ENCODE measurements at regions not wholly inside any gene's neighbourhood (a gene's known extent, or its start where the extent isn't known, plus 50 kb on each side); places are given as distances from the start of the nearest gene placed in this dataset.

DNA sequence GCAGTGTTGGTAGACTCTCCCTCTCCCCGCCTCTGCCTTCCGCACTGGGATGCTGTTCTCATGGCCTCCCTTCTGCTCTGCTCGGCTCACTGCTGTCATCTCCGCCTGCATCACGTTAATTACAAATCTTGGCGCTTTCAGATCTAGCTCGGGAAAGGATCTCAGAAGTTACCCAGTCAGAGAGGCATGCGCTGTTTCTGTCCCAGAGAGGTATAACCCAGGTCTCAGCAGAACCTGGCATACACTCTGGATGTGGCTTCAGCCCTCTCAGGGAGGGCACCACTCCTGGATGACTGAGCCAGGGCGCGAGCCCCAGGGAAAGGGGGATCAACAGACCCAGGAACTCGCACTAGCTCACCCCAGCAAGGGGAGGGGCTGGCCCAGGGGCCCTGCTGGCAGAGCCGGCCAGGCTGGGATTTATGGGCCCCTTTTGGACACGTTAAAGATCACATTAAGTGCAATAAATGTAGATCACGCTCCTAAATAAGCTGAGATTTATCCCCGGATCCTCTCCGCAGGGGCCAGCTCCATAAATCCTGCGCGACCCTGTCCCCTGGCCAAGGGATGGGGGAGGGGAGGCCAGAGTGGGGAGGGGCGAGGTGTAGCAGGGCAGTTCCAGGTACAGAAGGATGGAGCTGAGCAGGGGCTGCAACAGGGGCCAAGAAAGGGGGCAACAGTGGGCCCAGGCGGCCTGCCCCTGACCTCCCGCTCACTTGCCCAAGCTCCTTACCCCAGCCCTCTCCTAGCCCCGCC is 101.3 kb upstream of the ZBTB40 start:
- no peak for DNase-seq (ENCODE audit: low read depth, low spot score)

GRCh38 chr1:22350924-22351767 is 100.5 kb upstream of the ZBTB40 start:
- DNase-seq (ENCODE audit: low read depth, low spot score): no peak

GRCh38 chr1:22351768-22352080 is 99.9 kb upstream of the ZBTB40 start:
- no peak for DNase-seq (ENCODE audit: low read depth, low spot score)

GRCh38 chr1:22352355-22352754 is 99.3 kb upstream of the ZBTB40 start:
- DNase-seq (ENCODE audit: low read depth, low spot score): no peak

GRCh38 chr1:22352896-22353295 is 98.8 kb upstream of the ZBTB40 start:
- no peak for DNase-seq (ENCODE audit: low read depth, low spot score)

DNA sequence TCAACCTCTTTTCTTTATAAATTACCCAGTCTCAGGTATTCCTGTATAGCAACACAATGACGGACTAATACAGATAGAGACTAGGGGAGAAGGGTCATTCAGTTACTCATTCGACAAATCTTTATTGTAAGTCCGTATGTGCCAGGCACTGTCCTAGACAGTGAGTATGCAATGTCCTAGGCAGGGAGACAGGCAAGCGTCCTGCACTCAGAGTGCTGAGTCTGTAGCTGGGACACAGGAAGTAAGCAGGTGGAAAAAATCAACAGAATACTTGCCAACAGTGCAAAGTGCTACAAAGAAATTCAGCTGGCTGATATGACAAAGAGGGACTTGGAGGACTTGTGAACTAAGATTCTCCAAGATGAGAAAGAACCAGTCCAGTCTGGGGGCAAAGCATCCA is 92.2 kb upstream of the ZBTB40 start:
- DNase-seq (ENCODE audit: low read depth, low spot score): no peak

GRCh38 chr1:22362626-22363402 is 88.8 kb upstream of the ZBTB40 start:
- no peak for DNase-seq (ENCODE audit: low read depth, low spot score)

DNA sequence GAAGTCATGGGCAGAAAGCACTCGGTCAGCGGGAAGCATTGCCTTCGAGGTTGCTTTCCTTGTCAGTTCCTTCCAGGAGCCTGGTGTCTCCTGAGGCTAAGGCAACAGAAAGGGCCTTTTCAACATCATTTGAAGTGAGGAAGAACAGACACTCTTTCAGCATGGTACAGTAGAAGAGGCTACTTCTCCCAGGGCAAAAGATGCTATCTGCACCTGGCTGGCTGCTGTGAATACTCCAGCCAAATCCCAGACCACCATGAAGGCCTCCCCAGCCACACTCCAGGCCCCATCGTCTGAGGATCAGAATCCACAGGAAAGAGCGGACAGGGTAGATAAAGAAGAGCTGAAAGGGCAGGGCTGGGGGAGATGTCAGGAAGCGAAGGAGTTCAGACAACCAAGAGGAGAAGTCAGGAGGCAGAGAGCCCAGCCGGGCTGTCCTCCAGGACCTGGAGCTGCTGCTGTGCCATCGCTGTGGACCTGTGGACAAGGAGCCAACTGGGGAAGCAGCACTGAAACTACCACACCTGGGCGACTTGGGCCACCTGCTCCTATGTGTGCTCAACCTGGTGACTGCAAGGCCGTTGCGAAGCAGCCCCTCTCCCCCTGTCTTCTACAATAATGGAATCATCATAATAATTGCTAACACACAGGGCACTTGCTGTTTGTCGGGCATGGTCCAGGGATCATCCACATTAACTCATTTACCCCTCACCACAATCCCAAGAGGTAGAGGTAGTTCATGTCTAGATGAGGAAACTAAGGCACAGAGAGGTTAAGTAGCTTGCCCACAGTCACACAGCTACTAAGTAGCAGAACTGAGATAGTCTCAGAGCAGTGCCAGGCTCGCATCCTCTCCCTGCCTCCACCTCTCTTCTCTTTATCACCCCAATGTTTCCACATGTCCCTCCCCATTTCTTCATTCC is 88.0 kb upstream of the ZBTB40 start:
- no peak for DNase-seq (ENCODE audit: low read depth, low spot score)

DNA sequence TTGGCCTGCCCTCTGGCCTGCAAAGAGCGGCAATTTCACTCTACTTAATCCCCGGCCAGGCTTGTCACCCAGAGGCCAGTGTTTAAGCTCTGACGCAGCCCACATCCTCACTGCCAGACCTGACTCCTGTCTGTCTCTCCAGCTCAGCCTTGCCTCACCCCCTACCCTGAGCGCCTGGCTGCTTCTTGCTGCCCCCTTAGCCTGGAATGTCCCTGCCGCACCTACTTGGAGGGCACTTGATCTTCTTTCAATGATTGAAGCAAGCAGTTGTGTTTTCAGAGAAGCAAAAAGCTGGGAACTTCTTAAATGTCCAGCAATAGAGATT is 87.4 kb upstream of the ZBTB40 start:
- no peak for DNase-seq (ENCODE audit: low read depth, low spot score)

- no peak for DNase-seq (ENCODE audit: low read depth, low spot score)
Measured at GRCh38 chr1:22364764-22365163, 86.9 kb upstream of the ZBTB40 start.

DNA sequence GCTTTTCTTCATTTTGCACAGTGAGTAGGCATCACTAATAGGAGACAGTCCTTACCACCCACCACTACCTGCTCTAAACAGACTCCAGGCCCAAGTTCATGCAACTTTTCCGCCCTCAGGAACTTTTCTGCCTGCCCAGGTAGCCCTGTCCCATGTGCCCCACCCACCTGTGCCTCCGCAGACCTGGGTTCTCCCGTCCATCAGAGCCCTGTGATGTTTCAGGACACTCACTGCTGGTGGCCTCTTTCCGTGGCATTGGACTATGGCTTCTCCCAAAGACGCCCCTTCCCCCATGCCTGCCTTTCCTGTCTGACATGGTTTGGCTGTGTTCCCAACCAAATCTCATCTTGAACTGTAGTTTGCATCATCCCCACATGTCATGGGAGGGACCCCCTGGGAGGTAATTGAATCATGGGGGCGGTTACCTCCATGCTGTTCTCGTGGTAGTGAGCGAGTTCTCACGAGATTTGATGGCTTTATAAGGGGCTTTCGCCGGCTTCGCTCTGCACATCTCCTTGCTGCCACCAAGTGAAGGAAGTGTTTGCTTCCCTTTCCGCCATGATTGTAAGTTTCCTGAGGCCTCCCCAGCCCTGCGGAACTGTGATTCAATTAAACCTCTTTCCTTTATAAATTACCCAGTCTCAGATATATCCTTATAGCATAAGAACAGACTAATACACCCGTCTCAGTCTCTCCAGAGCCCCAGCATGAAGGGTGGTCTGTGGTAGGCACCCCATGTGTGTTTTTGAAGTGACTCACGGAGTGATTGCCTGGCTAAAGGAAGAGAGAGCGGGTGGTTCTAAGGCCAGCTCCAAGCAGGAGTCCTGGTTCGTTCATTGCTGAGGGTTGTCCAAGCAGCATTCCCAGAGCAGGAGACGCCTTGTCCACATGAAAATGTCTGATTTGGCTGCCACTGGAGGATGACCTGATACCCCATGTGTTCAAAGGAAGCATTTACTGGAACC is 86.0 kb upstream of the ZBTB40 start:
- DNase-seq (ENCODE audit: low read depth, low spot score): peak; percentile 82

- DNase-seq (ENCODE audit: low read depth, low spot score): no peak
Measured at GRCh38 chr1:22366346-22366745, 85.3 kb upstream of the ZBTB40 start.

DNA sequence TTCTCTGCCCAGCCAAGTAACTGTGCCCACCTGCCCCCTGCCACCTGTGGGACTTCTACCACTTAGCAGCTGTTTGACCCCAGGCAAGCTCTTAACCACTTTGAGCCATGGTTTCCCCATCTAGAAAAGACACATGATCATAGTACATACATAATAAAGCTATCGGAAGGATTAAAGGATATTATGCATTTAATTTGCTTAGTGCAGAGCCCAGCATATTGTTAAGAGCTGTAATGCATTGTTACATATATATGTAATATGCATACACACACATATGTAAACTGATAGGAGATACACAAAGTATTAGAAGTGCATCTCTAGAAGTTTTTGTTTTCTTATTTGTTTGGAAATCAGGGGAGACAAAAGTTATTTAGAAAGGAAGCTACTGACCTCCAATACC is 83.5 kb upstream of the ZBTB40 start:
- no peak for DNase-seq (ENCODE audit: low read depth, low spot score)

DNA sequence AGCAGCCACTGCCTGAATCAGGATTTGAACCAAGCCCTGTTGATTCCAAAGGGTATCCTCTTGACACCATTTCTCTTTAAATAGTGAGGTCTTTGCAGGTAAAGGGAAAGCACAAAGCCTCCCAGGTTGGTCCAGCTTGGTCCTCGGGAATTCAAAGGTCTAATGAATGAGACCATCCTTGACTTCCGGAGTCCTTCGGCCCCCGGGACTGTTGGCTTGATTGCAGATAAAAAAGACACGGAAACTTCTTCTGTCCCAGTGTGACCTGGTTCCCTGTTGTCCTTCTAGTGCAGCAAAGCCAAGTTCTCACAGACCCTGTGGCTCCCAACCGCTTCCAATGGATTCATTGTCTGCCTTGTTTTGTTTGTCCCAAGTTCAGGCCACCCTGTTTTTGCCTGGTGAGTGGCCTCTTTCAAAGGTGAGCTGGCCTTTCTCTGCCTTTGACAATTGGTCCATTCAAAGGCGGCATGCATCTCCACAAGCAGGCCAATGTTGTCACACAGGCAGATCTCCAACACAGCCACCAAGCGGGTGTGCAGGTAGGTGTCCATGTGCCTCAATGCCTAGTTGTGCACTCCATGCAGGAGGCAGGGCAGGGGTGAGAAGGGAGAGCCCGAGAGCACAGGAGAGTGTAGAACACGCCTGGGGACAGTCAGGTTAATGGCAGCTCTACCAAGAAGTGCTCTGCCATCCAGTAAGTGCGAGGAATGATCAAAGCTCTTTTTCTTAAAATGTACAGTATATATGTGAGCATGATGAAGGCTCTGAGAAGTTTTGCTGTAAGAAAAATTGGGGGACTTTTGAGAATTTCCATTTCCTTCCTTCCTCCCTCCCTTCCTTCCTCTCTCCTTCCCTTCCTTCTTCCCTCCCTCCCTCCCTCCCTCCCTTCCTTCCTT is 82.1 kb upstream of the ZBTB40 start:
- no peak for DNase-seq (ENCODE audit: low read depth, low spot score)

- DNase-seq (ENCODE audit: low read depth, low spot score): no peak
Measured at GRCh38 chr1:22370190-22370498, 81.5 kb upstream of the ZBTB40 start.

GRCh38 chr1:22371408-22371807 is 80.2 kb upstream of the ZBTB40 start:
- no peak for DNase-seq (ENCODE audit: low read depth, low spot score)

DNA sequence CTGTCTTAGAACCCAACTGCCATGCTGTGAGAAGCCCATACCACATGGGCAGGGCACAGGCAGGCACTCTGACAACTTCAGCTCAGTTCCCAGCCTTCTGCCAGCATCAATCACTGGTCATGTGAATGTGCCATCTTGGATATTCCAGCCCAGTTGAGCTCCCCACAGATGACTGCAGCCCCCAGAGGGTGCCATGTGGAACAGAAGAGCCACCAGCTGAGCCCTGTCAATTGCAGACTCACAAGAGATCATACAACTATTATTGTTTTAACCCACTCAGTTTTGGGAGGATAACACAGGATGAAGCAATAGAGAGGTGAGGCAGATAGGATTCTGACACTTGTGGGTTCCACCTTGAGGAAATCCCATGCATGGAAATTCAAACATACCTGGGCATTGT is 78.4 kb upstream of the ZBTB40 start:
- DNase-seq (ENCODE audit: low read depth, low spot score): no peak

DNA sequence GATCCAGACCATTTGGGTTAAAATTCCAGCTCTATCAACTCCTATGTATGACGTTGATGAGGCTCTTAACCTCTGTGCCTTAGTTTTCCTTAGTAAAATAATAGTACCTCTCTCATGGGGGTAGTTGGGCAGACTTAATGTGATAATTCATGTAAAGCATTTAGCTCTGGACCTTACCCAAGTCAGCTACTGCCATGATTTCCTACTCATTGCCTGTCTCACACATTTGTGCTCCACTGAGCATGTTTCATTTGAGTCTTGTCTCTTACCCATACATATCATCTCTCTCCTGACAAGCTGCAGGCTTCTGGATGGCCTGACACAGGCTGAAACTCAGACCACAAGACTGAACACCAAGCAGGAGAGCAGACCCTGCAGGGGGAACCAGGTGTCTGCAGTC is 77.7 kb upstream of the ZBTB40 start:
- no peak for DNase-seq (ENCODE audit: low read depth, low spot score)

DNA sequence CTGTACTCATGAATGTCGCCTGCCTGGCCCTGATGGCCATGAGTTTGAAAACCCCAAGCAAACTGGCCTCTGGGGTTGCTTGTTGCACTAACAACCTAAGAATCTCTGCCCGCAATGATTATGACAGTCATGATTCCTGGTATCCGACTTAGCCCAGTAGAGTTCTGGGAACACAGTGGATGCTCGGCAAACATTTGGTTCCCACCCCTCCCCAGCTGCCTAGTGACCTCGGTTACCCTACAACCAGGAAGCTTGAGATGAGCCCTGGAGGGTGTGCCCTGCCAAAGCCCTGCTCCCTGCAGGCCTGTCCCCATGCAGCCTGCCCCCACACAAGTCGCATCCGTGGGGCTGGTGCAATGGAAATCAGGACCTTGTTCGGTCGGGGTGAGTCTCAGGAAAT is 76.0 kb upstream of the ZBTB40 start:
- DNase-seq (ENCODE audit: low read depth, low spot score): no peak

- DNase-seq (ENCODE audit: low read depth, low spot score): no peak
Measured at GRCh38 chr1:22376001-22376400, 75.7 kb upstream of the ZBTB40 start.

Data from smooth muscle cell of the brain vasculature (primary cell).